IMR-90 (cell line): ENCODE measurements at regions not wholly inside any gene's neighbourhood (a gene's known extent, or its start where the extent isn't known, plus 50 kb on each side); places are given as distances from the start of the nearest gene placed in this dataset.

ENCODE experiments used
- ATAC-seq: fragments of 200-7000 bp; cut with Tn5 transposase; 2 replicates; pipeline ENCODE4 v1.9.1; 2020; ENCODE audit warnings: low read depth, mild to moderate bottlenecking, moderate library complexity
- BruUV-seq: library from RNA; stranded (reverse); fragments of 400-500 nt; replicated peaks from 2 replicates; lab custom pipeline; 2021; lab: Mats Ljungman, UMichigan
- CTCF ChIA-PET: fragments of 300-600 bp; formaldehyde crosslinking; extraction: SDS; loops from one replicate; lab custom pipeline; 2021; ENCODE audit warnings: antibody characterized with exemption; lab: Yijun Ruan, JAX
- POLR2A ChIA-PET: fragments of 300-600 bp; sonication (Branson Sonifier 250); formaldehyde crosslinking; loops from one replicate; lab custom pipeline; 2022; ENCODE audit warnings: antibody characterized with exemption; ENCODE audit not compliant: unreplicated experiment; lab: Charles Lee
- DNase-seq: peaks from one replicate; pipeline ENCODE4 v3.0.0; 2013
- H2AFZ ChIP-seq: replicated peaks from 2 replicates; pipeline ENCODE3; 2013; ENCODE audit warnings: low read length, mild to moderate bottlenecking; ENCODE audit not compliant: poor library complexity
- H2AK5ac ChIP-seq: 2 replicates; pipeline ENCODE4 v1.6.1; 2013; ENCODE audit warnings: low read depth, low read length, inconsistent platforms
- H2AK9ac ChIP-seq: replicated peaks from 2 replicates; pipeline ENCODE3; 2013; ENCODE audit warnings: mild to moderate bottlenecking, low read depth, low read length, moderate library complexity; ENCODE audit not compliant: poor library complexity
- H2BK120ac ChIP-seq: 2 replicates; pipeline ENCODE4 v1.6.1; 2013; ENCODE audit warnings: low read depth, low read length, inconsistent platforms
- H2BK15ac ChIP-seq: 3 replicates; pipeline ENCODE4 v1.6.1; 2013; ENCODE audit warnings: low read depth, low read length, inconsistent platforms
- H2BK20ac ChIP-seq: 2 replicates; pipeline ENCODE4 v1.6.1; 2013; ENCODE audit warnings: low read depth, mild to moderate bottlenecking, inconsistent platforms, low read length, moderate library complexity
- H2BK5ac ChIP-seq: 2 replicates; pipeline ENCODE4 v1.6.1; 2013; ENCODE audit warnings: mild to moderate bottlenecking, low read depth, low read length, inconsistent platforms; ENCODE audit not compliant: poor library complexity, severe bottlenecking
- H3K14ac ChIP-seq: replicated peaks from 2 replicates; pipeline ENCODE4 v1.6.1; 2013; ENCODE audit warnings: low read depth, low read length, inconsistent platforms
- H3K18ac ChIP-seq: 2 replicates; pipeline ENCODE4 v1.6.1; 2013; ENCODE audit warnings: low read depth, low read length, control low read depth
- H3K23ac ChIP-seq: 2 replicates; pipeline ENCODE4 v1.6.1; 2013; ENCODE audit warnings: low read depth, low read length, inconsistent platforms
- H3K27ac ChIP-seq: 2 replicates; pipeline ENCODE4 v1.5.1; 2013; ENCODE audit warnings: mild to moderate bottlenecking, control low read depth, low read length; ENCODE audit not compliant: insufficient read depth
- H3K27me3 ChIP-seq: 2 replicates; pipeline ENCODE4 v1.6.1; 2013; ENCODE audit warnings: low read length; ENCODE audit not compliant: control insufficient read depth, insufficient read depth
- H3K36me3 ChIP-seq: 2 replicates; pipeline ENCODE4 v1.6.1; 2013; ENCODE audit warnings: low read length, mixed read lengths; ENCODE audit not compliant: control insufficient read depth, insufficient read depth
- H3K4ac ChIP-seq: 2 replicates; pipeline ENCODE4 v1.6.1; 2013; ENCODE audit warnings: low read depth, low read length, inconsistent platforms
- H3K4me1 ChIP-seq: 2 replicates; pipeline ENCODE4 v1.6.1; 2013; ENCODE audit warnings: low read length, mixed read lengths; ENCODE audit not compliant: control insufficient read depth, insufficient read depth
- H3K4me2 ChIP-seq: 2 replicates; pipeline ENCODE4 v1.6.1; 2013; ENCODE audit warnings: low read depth, mild to moderate bottlenecking, control low read depth, low read length, moderate library complexity
- H3K4me3 ChIP-seq: 2 replicates; pipeline ENCODE4 v1.5.1; 2013; ENCODE audit warnings: low read depth, mild to moderate bottlenecking, control low read depth, low read length, moderate library complexity; ENCODE audit not compliant: insufficient read depth
- H3K56ac ChIP-seq: 2 replicates; pipeline ENCODE4 v1.6.1; 2013; ENCODE audit warnings: low read length, inconsistent platforms; ENCODE audit not compliant: insufficient read depth; ENCODE audit errors: extremely low read depth
- H3K79me1 ChIP-seq, 2 experiments: 2 replicates each; pipeline ENCODE4 v1.6.1; 2013; ENCODE audit warnings: low read length in 2 of 2, inconsistent platforms in 1 of 2, low read depth in 1 of 2
- H3K9ac ChIP-seq: 2 replicates; pipeline ENCODE4 v1.6.1; 2013; ENCODE audit warnings: low read depth, low read length, control low read depth
- H3K9me1 ChIP-seq: 2 replicates; pipeline ENCODE4 v1.6.1; 2013; ENCODE audit warnings: low read length, inconsistent platforms; ENCODE audit not compliant: insufficient read depth
- H3K9me3 ChIP-seq: 2 replicates; pipeline ENCODE4 v1.6.1; 2013; ENCODE audit warnings: low read length; ENCODE audit not compliant: control insufficient read depth, insufficient read depth
- H4K20me1 ChIP-seq: 2 replicates; pipeline ENCODE4 v1.6.1; 2013; ENCODE audit warnings: low read length, inconsistent platforms; ENCODE audit not compliant: insufficient read depth
- H4K5ac ChIP-seq: 2 replicates; pipeline ENCODE4 v1.6.1; 2013; ENCODE audit warnings: mild to moderate bottlenecking, low read depth, low read length, control low read depth
- H4K8ac ChIP-seq, 2 experiments: 2 replicates each; pipeline ENCODE4 v1.6.1; 2013; ENCODE audit warnings: low read depth in 2 of 2, low read length in 2 of 2, control low read depth in 1 of 2, inconsistent platforms in 1 of 2
- H4K91ac ChIP-seq: 2 replicates; pipeline ENCODE4 v1.6.1; 2013; ENCODE audit warnings: low read depth, low read length, inconsistent platforms; ENCODE audit not compliant: insufficient read depth
- CHD1 ChIP-seq: IDR thresholded peaks from 2 replicates; pipeline ENCODE4 v1.6.1; 2012; ENCODE audit warnings: low read depth, low read length, improper control_type of control experiment
- CTCF ChIP-seq: conservative IDR thresholded peaks from 2 replicates; pipeline ENCODE4 v1.5.1; 2012; ENCODE audit warnings: mild to moderate bottlenecking, low read depth, low read length, improper control_type of control experiment
- ELK1 ChIP-seq: fragments of 150-350 bp; IDR thresholded peaks from 2 replicates; pipeline ENCODE4 v1.6.1; 2016; ENCODE audit warnings: low read depth, mild to moderate bottlenecking, low read length, moderate library complexity, borderline replicate concordance
- FOS ChIP-seq: fragments of 150-350 bp; IDR thresholded peaks from 2 replicates; pipeline ENCODE4 v1.6.1; 2016; ENCODE audit warnings: low read depth, low read length
- MAZ ChIP-seq: IDR thresholded peaks from 2 replicates; pipeline ENCODE4 v1.6.1; 2012; ENCODE audit warnings: low read depth, mild to moderate bottlenecking, low read length, improper control_type of control experiment, moderate library complexity, borderline replicate concordance
- MXI1 ChIP-seq: IDR thresholded peaks from 2 replicates; pipeline ENCODE4 v1.6.1; 2012; ENCODE audit warnings: low read depth, mild to moderate bottlenecking, low read length, moderate library complexity, borderline replicate concordance
- RAD21 ChIP-seq: IDR thresholded peaks from 2 replicates; pipeline ENCODE4 v1.6.1; 2012; ENCODE audit warnings: low read length, improper control_type of control experiment
- RFX5 ChIP-seq: IDR thresholded peaks from 2 replicates; pipeline ENCODE4 v1.8.0; 2012; ENCODE audit warnings: low read depth, mild to moderate bottlenecking, low read length, moderate library complexity
- SMC3 ChIP-seq: fragments of 150-350 bp; IDR thresholded peaks from 2 replicates; pipeline ENCODE4 v1.6.1; 2016; ENCODE audit warnings: low read depth, mild to moderate bottlenecking, antibody characterized with exemption, low read length, moderate library complexity
- USF2 ChIP-seq: fragments of 150-350 bp; IDR thresholded peaks from 2 replicates; pipeline ENCODE4 v1.6.1; 2017; ENCODE audit warnings: mild to moderate bottlenecking, antibody characterized with exemption, low read length, low read depth
- WGBS, 2 experiments: methylation state at CpG; one replicate each; pipeline versions ENCODE4 v1.1.5 to v1.1.7; 2013; ENCODE audit warnings: missing lambda C conversion rate in 2 of 2; ENCODE audit not compliant: insufficient read length in 1 of 2; ENCODE audit errors: extremely low coverage in 2 of 2; 5-methylcytosine and 5-hydroxymethylcytosine counted together
- dilution Hi-C: fragments of 300-500 bp; cut with HindIII; formaldehyde crosslinking; loops from one replicate; pipeline ENCODE4 v1.14.3; 2018; ENCODE audit warnings: low sequenced_read_pairs; ENCODE audit not compliant: unreplicated experiment
- in situ Hi-C: fragments of 300-500 bp; cut with MboI; formaldehyde crosslinking; loops from 3 replicates; pipeline ENCODE4 v1.14.3; 2019; ENCODE audit warnings: low sequenced_read_pairs, inconsistent platforms, mixed read lengths
- intact Hi-C: fragments of 100-400 bp; cut with micrococcal nuclease; formaldehyde crosslinking; loops from 2 replicates; pipeline ENCODE4 v1.10.0; 2022

- H2BK15ac ChIP-seq, result no peak overlapping the region
- no peak overlapping the region for H2BK5ac ChIP-seq
- H2BK120ac ChIP-seq, result no peak overlapping the region
- H3K18ac ChIP-seq, result no peak overlapping the region
- no peak overlapping the region for H3K56ac ChIP-seq
- peaks cover 2% of the 10 kb centered on the region; the same call in 1 of the 2 replicates for H3K9me3 ChIP-seq
- no peak for DNase-seq
- no peaks in the 10 kb centered on the region for H3K79me1 ChIP-seq
- WGBS, 2 experiments, result no CpG with 5 or more reads among the region's 2 CpGs
- no peaks in the 10 kb centered on the region for H3K27me3 ChIP-seq
- in situ Hi-C loops, result no loop called here
- H2AK9ac ChIP-seq, result no peak overlapping the region
- no peaks in the 10 kb centered on the region for H4K20me1 ChIP-seq
- H3K4ac ChIP-seq, result no peak overlapping the region
- H4K8ac ChIP-seq, result no peak overlapping the region
- dilution Hi-C loops, result no loop called here
- no peak overlapping the region for H3K23ac ChIP-seq
- no peaks in the 10 kb centered on the region for H3K4me1 ChIP-seq
- no peak for TF ChIP-seq USF2
- TF ChIP-seq ELK1, result no peak
- TF ChIP-seq RAD21, result no peak
- no peak for TF ChIP-seq SMC3
- no peak for TF ChIP-seq FOS
- no peak for TF ChIP-seq MXI1
- TF ChIP-seq CHD1, result no peak
- TF ChIP-seq RFX5, result no peak
- TF ChIP-seq MAZ, result no peak
- no peak for TF ChIP-seq CTCF
- no peak overlapping the region for H4K91ac ChIP-seq
- H3K4me3 ChIP-seq, result no peak overlapping the region
- no peak overlapping the region for H3K27ac ChIP-seq
- no peak overlapping the region for H3K9ac ChIP-seq
- no peak overlapping the region for H4K5ac ChIP-seq
- CTCF ChIA-PET, result interaction anchor here (0.6 kb wide), 1 partner anchor 1443 kb away, joined by 3 read pairs; no protein-coding TSS in a partner anchor
- ATAC-seq, result no peak
- POLR2A ChIA-PET, result no interaction called here
- no peak overlapping the region for H2BK20ac ChIP-seq
- no peaks in the 10 kb centered on the region for H3K36me3 ChIP-seq
- no peak overlapping the region for H3K14ac ChIP-seq
- no TSS peak for BruUV-seq
- no peaks in the 10 kb centered on the region for H3K9me1 ChIP-seq
- intact Hi-C loops, result no loop called here
- no peak overlapping the region for H2AK5ac ChIP-seq
- no peak overlapping the region for H2AFZ ChIP-seq
- no peak overlapping the region for H3K4me2 ChIP-seq
Measured at GRCh38 chr5:101637599-101637998, 658.5 kb downstream of the SLCO4C1 start.
